ENCODE measurements at regions not wholly inside any gene's neighbourhood (a gene's known extent, or its start where the extent isn't known, plus 50 kb on each side); places are given as distances from the start of the nearest gene placed in this dataset.

DNA sequence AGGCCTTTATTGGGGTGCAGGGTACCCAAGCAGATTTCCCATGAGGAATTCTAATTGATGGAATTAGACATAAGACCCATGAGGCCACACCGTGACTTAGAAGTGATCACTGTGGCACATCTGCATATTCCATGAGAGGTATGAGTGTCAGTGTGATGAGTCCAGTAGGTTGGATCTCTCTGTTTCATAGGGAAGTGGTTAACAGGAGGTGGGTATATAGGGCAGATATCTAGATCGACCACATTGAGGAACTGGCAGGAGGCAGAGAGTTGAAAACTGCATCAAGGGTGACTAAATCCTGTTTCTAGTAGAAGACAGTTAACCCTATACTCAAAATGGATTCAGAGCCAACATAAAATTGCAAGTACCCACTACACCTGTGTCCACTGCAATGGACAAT, 68.6 kb upstream of the MIR17HG start:
- no peaks in the 10 kb centered on the region for H3K27me3 ChIP-seq (ENCODE audit: insufficient read depth, low read length)
- no peak overlapping the region for H3K4me3 ChIP-seq (ENCODE audit: low read length)
- H3K4me1 ChIP-seq (ENCODE audit: insufficient read depth, low read length), result no peaks in the 10 kb centered on the region

DNA sequence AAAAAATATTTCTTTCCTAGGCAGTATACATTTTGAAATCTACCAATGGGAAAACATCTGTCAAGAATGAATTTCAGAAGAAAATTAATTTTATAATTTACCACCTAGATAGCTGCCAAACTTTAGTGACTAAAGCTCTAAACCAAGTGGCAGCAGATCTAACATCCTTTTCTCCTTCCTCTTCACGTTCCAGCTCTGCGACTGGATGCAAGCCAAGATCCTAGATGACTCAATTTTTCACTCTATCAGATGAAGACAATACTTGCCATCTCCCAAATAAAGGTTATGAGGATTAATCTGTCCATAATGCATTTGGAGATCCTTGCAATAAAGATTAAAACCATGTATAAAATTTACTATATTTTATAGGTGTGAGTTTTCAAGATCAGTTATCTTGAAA, 66.7 kb upstream of the MIR17HG start:
- Histone ChIP-seq H3K4me1 (ENCODE audit: insufficient read depth, low read length) (no peaks in the 10 kb centered on the region), H3K4me3 (ENCODE audit: low read length) (no peak overlapping the region), H3K9me3 (ENCODE audit: low read depth, low read length) (no peaks in the 10 kb centered on the region), H3K27me3 (ENCODE audit: insufficient read depth, low read length) (no peaks in the 10 kb centered on the region)

More for the DNA sequence above, 68.6 kb upstream of the MIR17HG start:
- no peaks in the 10 kb centered on the region for H3K9me3 ChIP-seq (ENCODE audit: low read depth, low read length)

DNA sequence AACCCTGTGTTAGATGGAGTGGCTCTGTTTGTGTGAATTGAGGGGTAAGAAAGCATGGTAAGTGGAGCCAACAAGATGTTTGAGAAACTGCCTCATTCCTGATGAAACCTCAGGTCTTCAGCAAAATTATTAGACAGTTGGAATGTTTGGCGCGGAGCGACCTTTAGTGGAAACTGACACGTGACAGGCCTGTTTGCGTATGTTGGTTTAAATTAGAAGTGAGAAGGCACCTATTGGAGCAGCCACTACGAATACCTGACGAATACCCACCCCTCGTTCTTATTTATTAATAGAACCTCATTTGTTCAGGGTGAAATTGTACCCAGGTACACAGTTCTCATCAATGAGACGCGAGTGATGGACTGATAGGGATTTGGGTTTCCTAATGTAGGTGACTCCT, 63.2 kb upstream of the MIR17HG start:
- no peaks in the 10 kb centered on the region for H3K9me3 ChIP-seq (ENCODE audit: low read depth, low read length)
- no peak overlapping the region for H3K4me3 ChIP-seq (ENCODE audit: low read length)
- H3K27me3 ChIP-seq (ENCODE audit: insufficient read depth, low read length), result no peaks in the 10 kb centered on the region
- no peaks in the 10 kb centered on the region for H3K4me1 ChIP-seq (ENCODE audit: insufficient read depth, low read length)

- Histone ChIP-seq H3K27me3 (ENCODE audit: insufficient read depth, low read length) (no peaks in the 10 kb centered on the region), H3K4me1 (ENCODE audit: insufficient read depth, low read length) (no peaks in the 10 kb centered on the region), H3K9me3 (ENCODE audit: low read depth, low read length) (no peaks in the 10 kb centered on the region), H3K4me3 (ENCODE audit: low read length) (no peak overlapping the region)
Observed at GRCh38 chr13:91286317-91286716, 61.2 kb upstream of the MIR17HG start.

DNA sequence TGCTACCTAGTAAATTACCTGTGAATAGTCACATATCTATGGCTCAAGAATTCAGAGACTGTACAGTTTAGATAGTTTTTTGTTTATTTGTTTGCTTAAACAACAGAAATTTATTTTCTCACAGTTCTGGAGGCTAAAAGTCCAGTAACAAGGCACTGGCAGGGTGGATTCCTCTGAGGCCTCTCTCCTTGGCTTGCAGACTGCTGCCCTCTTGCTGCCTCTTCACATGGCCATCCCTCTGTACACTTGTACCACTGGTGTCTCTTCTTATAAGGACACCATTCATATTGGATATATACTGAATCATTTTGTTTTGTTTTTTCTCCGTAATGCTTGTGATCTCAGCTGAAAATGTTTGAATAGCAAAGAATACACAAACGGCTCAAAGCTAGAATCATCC, 56.4 kb upstream of the MIR17HG start:
- no peaks in the 10 kb centered on the region for H3K4me1 ChIP-seq (ENCODE audit: insufficient read depth, low read length)
- H3K9me3 ChIP-seq (ENCODE audit: low read depth, low read length), result no peaks in the 10 kb centered on the region
- H3K4me3 ChIP-seq (ENCODE audit: low read length), result no peak overlapping the region
- H3K27me3 ChIP-seq (ENCODE audit: insufficient read depth, low read length), result no peaks in the 10 kb centered on the region

GRCh38 chr13:91292630-91293221, 54.8 kb upstream of the MIR17HG start:
- no peaks in the 10 kb centered on the region for H3K9me3 ChIP-seq (ENCODE audit: low read depth, low read length)
- no peak overlapping the region for H3K4me3 ChIP-seq (ENCODE audit: low read length)
- H3K4me1 ChIP-seq (ENCODE audit: insufficient read depth, low read length), result no peaks in the 10 kb centered on the region
- no peaks in the 10 kb centered on the region for H3K27me3 ChIP-seq (ENCODE audit: insufficient read depth, low read length)

DNA sequence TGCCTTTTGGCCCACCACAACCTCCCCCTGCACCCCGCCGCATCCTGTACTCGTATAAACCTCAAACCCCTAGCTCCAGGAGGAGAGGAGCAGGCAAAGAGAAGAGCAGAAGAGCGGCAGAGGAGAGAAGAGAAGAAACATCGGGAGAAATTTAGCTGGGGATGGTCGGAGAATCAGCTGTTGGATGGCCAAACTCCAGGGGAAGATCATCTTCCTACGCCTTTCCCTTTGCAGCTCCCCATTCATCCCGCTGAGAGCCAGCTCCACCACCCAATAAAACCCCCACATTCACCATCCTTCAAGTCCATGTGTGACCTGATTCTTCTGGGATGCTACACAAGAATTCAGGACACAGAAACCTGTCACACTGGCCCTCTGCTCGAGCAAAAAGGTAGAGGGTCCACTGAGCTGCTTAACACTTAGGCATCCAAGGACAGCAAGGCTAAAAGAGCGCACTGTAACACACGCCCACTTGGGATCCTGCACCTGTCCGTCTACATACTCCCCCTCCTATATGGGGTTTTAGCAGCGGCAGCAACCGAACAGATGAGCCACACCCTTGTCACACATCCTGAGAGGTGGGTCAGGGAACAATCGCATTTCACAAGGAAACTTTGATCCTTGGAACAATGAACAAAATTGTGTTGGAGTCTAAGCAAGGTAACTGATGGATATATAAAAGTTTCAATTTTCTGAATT, 51.6 kb upstream of the MIR17HG start:
- Histone ChIP-seq H3K27me3 (ENCODE audit: insufficient read depth, low read length) (no peaks in the 10 kb centered on the region), H3K4me1 (ENCODE audit: insufficient read depth, low read length) (no peaks in the 10 kb centered on the region), H3K4me3 (ENCODE audit: low read length) (no peak overlapping the region), H3K9me3 (ENCODE audit: low read depth, low read length) (no peaks in the 10 kb centered on the region)

GRCh38 chr13:91297503-91297902, 50.0 kb upstream of the MIR17HG start:
- Histone ChIP-seq H3K4me3 (ENCODE audit: low read length) (no peak overlapping the region), H3K4me1 (ENCODE audit: insufficient read depth, low read length) (no peaks in the 10 kb centered on the region), H3K27me3 (ENCODE audit: insufficient read depth, low read length) (no peaks in the 10 kb centered on the region), H3K9me3 (ENCODE audit: low read depth, low read length) (no peaks in the 10 kb centered on the region)

All from mononuclear cell (primary cell).